NCI-H1092 (cell line): ENCODE measurements at regions not wholly inside any gene's neighbourhood (a gene's known extent, or its start where the extent isn't known, plus 50 kb on each side); places are given as distances from the start of the nearest gene placed in this dataset.
"Not testable (repeated sequence)": the region's sequence is repeated elsewhere in the genome, so short reads cannot be mapped to it uniquely, and the experiment has no call there.

ENCODE experiments used
- DNase-seq: peaks from one replicate; lab custom pipeline; 2025; lab: John Stamatoyannopoulos, UW

DNA sequence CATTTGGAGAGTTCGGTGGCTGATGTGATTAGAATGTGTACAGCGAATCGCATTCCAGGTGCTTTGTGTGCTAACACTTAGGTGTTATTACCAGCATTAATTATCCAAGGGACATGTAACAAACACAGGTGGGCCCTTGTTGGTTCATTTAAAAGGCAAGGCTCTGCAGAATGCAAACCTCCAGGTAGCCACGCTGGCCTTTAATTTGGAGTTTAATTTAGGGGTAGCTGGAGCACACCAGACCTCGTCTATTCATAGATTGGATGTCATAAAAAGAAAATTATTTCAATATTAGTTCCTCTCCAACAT, 191.1 kb downstream of the MAT2B start:
- DNase-seq, result no peak

DNA sequence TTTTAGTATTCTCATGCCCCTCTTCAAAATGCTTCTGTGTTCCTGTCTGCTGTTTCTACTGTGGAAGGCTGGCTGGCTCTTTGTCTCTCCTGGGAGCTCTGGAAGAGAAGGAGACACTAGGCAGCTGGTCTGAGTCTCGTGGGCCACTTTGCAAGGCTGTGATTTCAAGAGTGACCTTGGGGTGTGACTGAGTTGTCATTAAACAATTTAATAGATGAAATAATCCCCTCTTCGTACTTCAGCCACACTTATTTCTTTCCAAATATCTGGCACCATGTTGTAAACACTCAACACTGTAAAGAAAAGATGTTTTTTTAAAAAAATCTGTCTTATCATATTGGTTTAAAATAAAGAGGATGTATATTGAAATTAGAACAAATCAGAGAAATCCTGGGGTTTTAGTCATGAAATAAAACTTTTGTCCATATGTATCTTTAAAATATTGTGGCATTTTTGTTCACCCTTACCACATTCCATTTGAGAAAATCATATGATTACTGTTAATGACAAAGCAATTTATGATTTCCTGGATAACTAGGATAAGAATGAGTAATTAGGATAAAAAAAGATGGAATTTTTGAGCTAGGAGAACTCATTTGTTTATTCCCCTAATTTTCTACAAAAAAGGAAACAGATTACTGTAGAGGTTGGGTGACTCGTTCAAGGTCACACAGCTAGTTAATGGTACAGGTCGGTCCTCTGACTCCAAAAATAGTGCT, 200.8 kb downstream of the MAT2B start:
- DNase-seq, result no peak

DNA sequence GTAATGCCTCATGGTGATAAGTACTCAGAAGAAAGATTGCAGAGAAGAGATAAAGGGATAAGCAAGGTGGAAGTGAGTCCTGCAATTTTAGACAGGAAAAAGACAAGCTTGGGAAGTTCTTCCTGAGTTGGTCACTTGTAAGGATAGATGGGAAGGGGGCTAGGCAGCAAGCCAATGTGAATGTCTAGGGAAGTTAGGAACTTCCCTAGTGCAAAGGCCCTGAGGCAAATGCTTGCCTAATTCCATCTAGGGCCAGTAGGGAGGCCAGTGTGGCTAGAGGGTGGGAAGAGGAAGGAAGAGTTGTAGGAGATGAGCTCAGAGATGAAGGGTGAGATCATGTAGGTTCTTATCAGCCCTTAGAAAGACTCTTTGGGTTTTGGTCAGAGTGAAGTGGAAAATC, 206.6 kb downstream of the MAT2B start:
- no peak for DNase-seq

DNA sequence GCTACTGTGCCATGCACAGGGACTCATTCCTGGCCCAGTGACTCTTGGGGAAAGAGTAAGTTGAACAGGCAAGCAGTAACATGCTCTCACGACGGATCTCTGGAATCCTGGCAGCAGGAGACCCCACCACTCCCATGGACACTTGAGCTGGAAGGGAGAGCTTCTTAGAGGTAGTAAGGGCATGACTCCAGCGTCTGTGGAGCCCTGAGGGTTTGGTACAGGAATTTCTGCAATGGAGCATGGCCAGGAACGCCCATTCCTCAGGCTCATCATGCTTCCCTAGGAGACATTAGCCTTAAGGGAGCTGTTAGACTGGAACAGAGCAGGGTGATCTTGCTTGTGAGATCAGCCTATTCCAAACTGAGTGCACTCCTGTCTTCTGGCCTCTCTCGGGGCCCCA, 212.9 kb downstream of the MAT2B start:
- DNase-seq, result no peak

DNA sequence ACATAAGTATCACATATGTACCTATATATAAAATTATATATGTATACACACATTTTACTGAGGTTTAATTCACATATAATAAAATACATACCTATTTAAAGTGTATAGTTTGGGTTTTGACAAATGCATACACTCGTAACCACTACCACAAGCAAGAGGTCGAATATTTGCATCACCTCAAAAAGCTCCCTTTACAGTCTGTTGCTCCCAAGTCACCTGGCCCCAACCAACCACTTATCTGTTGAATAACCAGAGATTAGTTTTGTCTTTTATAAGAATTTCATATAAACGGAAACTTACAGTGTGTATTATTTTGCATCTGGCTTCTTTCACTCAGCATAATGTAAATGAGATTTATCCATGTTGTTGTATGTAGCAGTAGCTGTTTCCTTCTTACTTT, 218.9 kb downstream of the MAT2B start:
- DNase-seq, result no peak

DNA sequence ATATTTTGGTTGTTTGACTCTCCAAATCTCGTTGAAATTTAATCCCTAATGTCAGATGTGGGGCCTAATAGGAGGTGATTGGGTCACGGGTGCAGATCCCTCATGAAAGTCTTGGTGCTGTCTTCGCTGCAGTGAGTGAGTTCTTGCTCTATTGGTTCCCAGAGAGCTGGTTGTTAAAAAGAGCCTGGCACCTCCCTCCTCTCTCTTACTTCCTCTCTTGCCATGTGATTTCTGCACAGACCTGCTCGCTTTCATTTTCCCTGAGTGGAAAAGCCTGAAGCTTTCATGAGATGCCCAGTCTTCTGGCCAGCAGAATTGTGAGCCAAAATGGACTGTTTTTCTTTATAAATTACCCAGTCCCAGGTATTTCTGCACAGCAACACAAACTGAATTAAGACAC, 221.6 kb downstream of the MAT2B start:
- no peak for DNase-seq

DNA sequence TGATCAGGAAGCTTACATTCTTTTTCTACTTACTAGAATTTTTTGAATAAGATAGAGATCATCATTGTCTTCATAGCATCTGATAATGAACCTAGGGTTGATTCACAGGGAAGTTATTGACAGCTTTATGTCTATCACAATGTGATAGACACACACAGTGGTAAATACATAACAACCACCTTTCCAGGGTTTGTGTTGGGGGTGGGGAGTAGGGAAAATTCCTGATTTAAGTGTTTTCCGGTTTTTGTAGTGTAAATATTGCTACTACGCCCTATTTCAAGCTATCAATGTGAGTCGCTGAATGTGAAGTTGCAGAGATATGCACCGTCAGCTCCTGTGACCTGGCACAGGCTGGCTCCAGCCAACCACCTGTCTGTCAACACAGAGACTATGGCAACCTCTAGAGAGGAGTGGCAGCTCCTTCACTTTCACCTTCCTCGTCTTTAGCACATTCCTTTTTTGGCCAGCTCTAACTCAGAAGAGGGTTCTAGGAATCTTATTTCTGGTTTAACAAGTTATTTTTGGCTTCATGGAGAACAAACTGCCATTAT, 224.9 kb downstream of the MAT2B start:
- DNase-seq, result no peak

DNA sequence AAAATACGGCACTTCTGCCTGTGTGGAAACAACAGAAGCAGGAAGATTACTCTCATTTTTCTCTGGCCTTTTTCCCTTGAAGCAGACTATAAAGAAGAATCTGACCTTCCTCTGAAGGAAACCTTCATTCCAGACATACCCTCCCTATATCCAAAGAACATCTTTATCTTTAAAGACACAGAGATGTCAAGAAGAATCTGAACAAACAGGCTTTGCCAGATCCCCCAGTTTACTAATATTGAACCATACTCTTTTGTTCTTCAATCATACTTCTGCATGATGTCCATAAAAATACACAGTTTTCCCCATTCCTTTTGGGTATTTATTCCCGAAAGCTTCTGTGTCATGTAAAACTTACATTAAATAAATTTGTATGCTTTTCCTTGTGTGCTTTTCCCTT, 225.8 kb downstream of the MAT2B start:
- no peak for DNase-seq

DNA sequence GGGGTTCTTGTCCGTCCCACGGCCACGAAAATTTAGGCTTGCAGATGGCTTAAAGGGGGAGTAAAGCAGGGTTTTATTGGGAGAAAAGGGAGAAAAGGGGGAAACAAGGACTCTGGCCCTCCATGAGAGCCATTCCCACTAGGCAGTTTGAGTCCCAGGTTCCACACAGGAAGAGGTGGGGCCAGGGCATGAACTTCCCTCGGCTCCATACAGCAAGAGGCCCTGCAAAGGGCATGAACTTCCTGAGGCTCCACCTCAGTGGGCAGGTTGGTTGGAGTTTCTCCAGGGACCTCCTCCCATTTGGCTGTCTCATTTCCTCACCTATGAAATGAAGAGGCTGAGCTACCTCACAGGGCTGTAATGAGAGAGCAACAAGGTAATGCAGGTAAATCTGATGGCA, 229.7 kb downstream of the MAT2B start:
- DNase-seq, result no peak

DNA sequence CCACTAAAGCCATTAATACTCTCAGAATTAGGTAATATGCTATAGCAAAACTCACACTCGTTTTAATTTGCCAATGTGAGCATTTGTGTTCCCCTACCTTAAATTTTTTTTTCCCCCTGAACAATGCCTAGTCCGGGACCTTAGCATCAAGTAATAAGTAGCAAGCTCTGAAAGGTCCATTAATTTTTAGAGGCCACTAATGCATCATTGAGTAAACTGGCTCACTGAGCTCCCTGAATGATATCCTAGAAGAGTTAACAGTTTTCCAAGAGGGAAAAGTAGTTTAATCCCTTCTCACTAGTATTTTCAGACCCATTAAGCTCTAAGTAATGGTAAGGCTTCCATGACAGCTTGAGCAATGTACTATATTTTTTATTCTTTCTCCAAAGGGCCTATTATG, 242.2 kb downstream of the MAT2B start:
- no peak for DNase-seq

DNA sequence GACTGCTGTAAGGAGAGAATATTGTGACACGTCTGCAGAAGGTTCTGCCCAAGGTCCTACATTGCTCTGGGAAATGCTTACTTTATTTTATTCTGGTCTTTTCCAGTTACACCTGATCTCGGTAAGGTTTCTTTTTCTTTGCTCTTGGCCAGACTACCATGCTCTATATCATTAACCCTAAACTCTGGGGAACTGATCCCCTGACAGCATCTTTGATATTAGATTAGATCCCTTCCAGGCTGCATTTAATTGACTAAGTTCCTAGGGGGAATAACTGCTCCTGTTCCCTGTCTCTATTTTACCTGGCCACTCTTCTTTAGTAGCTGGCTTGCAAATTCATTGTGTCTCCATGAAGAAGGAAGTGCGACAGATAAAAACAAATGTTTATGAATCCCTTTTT, 243.5 kb downstream of the MAT2B start:
- DNase-seq, result no peak

DNA sequence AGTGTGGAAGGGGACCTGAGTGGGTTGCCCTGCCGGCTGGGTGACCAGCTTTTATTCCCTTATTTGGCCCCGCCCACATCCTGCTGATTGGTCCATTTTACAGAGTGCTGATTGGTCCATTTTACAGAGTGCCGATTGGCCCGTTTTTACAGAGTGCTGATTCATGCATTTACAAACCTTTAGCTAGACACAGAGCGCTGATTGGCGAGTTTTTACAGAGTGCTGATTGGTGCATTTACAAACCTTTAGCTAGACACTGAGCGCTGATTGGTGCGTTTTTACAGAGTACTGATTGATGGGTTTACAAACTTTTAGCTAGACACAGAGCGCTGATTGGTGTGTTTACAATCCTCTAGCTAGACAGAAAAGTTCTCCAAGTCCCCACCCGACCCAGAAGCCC, 245.0 kb downstream of the MAT2B start:
- DNase-seq, result not testable (repeated sequence)

DNA sequence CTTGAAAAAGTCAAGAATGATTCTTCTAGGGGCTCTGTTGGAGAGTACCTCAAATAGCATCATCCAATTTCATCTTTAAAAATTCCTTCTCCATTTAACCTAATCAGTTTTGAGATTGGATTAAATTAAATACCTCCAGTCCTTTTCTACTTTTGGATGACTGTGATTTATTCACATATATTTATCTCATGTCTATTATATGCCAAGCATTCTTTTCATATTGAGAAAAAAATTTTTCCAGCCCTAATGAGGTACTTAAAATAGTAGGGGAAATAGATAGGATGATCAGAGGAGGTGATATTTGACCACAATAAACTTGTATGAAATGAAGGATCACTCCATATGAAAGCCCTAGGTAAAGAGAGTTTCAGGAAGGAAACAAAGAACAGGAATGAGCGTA, 250.1 kb downstream of the MAT2B start:
- no peak for DNase-seq

DNA sequence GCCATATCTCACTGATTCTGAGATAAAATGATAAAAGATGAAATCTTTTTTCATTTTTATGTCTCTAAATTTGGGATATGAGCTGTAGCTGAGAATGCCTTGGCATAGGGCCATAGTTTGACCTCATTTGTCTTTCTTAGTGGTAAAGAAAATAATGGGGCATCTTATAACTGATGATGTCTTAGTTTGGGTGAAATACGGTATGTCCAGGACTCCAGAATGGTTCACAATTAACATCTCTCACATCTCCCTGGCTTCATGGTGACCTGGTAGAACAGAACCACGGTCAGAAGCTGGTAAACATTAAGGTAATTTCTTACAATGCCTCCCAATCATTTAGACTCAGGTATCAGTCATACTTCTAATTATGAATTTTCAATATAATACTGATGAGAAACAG, 250.8 kb downstream of the MAT2B start:
- DNase-seq, result no peak

DNA sequence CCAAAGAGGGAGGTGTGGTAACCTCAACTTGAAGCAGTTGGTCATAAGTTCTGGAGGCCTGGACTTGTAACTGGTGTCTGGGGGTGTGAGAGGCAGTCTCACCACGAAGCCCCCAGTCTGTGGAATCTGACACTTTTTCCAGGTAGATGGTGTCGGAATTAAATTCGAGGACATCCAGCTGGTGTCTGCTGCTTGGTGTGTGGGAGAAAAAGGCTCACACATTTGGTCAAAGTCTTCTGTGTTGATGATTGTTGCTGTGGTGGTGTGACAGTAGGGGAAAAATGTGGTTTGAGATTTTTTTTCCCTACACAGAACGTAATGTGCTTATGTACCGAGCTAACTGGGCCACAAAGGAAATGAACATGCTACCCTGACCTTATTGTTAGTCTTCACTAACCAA, 251.9 kb downstream of the MAT2B start:
- no peak for DNase-seq

DNA sequence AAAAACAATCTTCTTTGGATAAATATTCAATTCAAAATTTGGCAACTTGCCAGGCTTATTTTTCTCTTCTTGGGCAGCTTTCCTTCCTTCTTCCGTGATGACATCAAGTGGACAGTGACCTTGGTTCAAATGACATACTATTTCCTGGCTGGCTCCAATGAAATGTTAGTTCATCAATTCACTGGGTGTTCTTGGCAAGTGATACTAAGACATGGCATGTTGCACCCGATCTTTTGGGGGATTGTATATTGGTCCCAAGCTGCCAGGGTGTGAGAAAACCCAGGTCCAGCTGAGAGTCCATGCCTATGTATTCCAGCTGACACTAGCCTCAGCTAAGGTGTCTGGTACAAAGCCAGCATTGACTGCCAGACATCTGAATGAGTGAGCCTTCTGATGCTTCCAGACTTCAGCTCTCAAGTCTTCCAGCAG, 252.9 kb downstream of the MAT2B start:
- DNase-seq, result no peak

DNA sequence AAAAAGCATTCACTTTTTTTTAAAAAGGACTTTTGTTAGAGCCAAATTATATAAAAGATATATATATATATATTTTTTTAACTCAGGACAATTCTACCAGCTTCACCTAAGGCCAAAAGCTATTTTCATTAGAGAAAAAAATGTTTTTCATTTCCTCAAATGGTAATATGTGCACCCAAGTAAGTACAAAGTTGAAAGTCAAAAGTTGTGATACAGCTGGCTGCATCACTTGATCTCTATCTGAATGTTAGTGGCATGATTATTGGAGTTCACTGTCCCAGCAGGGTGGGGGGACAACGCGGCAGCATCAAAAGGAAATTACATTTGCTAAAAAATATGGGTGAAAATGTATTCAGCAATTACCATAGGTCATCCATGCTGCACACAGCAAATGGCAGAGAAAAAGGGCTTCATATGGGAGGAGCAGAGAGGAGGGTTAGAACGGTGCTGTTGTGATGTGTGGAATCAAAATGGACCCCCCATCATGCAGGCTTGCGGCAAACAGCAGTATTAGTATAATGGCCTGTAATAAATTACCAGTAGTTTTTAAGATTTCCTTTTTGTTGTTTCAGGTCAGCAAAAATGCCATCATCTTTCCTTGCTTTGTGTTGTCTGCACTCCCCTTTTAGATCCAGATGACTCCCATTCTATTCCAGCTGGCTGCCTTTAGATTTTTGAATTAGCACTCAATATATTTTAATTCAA, 253.7 kb downstream of the MAT2B start:
- no peak for DNase-seq

DNA sequence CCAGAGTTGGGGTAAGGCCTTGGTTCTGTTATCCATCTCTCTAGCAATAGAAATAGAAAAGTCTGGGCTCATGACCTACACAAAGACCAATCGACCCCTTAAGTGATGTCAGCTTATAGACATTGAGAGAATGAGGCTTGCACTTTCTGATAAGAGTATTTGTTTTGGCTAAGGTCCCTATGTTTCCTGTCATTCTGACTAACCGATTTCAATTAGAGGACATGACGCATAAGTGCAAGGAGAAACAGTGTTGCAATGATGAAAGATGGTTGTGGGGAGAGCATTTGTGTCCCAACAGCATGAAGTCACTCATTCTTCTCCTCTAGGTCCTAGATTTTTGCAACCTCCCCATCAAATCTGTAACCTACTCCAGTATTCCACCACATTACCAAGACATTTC, 255.1 kb downstream of the MAT2B start:
- DNase-seq, result no peak

DNA sequence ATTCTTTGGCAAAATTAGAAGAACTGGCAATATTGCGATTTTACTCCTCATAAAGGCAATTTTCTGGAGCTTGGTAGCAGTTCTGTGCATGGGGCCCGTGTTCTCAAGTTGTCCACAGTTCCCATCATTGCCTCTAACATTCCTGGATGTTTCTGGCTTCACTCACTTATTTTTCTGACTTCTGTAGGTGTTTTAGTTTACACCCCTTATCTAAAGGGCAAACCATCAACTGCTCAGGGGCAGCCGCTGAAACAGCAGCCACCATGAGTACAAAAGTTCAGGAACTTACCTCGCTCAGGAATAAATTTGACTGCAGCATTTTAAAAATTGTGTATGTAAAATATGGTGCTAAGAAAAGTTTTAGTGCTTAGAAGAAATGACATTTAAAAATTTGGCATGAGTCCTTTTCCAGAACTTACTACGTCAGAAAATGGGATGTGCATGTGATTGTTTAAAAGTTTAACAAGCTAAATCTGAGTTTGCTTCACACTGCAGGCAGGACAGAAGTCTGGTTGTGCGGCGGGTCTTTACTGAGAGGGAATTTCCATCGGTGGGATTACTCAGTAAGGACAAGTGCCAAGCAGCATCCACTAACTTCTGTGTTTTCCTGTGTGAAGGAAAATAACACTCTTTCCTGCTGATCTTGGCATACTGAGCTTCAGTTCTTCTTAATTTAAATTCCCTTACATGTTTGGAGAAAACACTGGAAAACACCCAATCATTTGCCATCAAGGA, 261.7 kb downstream of the MAT2B start:
- DNase-seq, result no peak

DNA sequence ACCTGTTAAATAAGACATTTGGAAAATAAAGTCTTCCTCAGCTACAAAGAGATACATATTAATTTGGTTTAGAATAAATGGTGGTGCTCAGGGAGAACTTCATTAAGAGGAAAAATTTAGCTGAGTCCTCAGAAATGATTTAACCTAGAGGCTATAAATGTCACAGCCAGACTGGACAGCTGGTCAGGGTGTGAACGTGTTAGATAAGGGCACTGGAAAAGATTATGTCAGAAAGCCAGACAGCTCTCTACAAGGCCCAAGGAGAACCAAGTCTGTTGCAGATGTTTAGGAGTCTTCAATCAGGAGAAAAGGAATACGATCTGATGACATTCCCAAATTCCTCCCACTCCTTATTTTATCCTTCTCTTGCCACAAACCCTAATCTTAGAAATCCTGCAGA, 265.2 kb downstream of the MAT2B start:
- DNase-seq, result no peak

DNA sequence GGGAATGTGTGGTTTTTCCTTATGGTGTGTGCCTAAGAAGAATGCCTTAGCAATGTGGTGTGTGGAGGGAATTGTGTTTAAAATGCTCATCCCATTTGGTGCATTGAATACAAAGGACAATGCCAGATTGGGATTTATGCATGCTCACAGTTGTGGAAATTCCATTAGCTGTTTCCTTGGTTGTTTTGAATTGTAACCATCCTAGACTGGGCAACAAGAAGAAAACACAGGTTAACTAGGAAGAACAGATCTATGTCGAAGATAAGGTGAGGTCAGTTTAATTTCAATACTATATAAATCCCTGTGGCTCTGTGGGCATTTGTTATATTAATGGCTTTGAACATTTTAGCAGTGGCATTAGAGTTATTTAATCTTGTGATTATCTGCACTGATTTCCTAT, 266.8 kb downstream of the MAT2B start:
- DNase-seq, result no peak

DNA sequence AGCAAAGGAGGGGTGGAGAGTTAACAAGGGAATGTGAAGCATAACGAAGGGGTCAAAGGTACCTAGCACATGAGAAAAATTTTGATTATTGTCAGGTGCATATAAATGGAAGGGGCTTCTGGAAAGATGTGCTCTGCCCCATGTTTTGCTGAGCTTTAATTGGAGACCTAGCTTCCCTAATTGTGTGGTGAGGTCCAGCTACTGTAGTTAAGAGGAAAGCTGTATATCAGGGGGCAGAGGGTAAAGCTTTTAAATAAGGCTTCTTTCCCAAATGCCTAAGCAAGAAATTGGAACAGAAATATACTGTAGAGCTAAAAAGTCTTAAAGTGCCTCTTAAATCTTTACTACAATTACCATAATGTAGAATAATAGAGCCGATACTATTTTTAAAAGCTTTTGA, 267.2 kb downstream of the MAT2B start:
- DNase-seq, result no peak

DNA sequence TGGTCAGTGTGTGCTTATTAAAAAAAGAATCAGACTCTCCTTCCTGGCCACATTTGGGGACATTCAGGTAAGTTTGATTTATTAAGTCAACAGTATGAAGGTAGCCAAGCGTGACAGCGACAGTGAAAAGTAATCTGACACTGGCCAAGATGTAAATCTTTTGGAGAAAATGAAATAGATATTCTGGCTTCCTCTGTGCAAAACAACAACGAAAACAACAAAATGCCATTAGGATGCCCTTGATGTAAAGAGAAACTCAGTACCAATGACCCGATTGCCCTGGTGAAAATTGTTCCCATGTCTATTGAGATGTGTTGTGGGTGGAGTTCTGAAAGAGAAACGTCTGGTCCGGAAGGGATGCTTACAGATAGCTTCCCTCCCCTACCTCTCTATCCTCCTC, 267.8 kb downstream of the MAT2B start:
- no peak for DNase-seq
